ENCODE measurements at regions not wholly inside any gene's neighbourhood (a gene's known extent, or its start where the extent isn't known, plus 50 kb on each side); places are given as distances from the start of the nearest gene placed in this dataset.

- WGBS, 2 experiments (ENCODE audit: insufficient coverage in 1 of 2, insufficient read length in 1 of 2): 28% methylated on average over 1 of the region's 1 CpG; no CpG with 5 or more reads in 1 of the 2 experiments
- H3K4me3 Mint-ChIP-seq: no peak overlapping the region
- H3K4me3 ChIP-seq (ENCODE audit: low read length): peak overlapping the region; percentile 51
- no peaks in the 10 kb centered on the region for H3K27me3 ChIP-seq (ENCODE audit: control insufficient read depth, insufficient read depth, low read length, poor library complexity, severe bottlenecking)
- peaks cover 9% of the 10 kb centered on the region for H3K9me3 ChIP-seq (ENCODE audit: control insufficient read depth, low read length)
- H3K4me1 ChIP-seq (ENCODE audit: control insufficient read depth, insufficient read depth, low read length): peaks cover 17% of the 10 kb centered on the region
- TF ChIP-seq, protein P1, sequence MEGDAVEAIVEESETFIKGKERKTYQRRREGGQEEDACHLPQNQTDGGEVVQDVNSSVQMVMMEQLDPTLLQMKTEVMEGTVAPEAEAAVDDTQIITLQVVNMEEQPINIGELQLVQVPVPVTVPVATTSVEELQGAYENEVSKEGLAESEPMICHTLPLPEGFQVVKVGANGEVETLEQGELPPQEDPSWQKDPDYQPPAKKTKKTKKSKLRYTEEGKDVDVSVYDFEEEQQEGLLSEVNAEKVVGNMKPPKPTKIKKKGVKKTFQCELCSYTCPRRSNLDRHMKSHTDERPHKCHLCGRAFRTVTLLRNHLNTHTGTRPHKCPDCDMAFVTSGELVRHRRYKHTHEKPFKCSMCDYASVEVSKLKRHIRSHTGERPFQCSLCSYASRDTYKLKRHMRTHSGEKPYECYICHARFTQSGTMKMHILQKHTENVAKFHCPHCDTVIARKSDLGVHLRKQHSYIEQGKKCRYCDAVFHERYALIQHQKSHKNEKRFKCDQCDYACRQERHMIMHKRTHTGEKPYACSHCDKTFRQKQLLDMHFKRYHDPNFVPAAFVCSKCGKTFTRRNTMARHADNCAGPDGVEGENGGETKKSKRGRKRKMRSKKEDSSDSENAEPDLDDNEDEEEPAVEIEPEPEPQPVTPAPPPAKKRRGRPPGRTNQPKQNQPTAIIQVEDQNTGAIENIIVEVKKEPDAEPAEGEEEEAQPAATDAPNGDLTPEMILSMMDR (conservative IDR thresholded peaks at IDR 0.05): no peak
- peaks cover 7% of the 10 kb centered on the region for H3K4me1 Mint-ChIP-seq
- H3K27ac Mint-ChIP-seq: peak overlapping the region; percentile 78
- peaks cover 11% of the 10 kb centered on the region for H3K9me3 Mint-ChIP-seq
- H3K36me3 Mint-ChIP-seq (ENCODE audit: low read depth): no peaks in the 10 kb centered on the region
- no peak overlapping the region for H3K9ac ChIP-seq (ENCODE audit: extremely low read depth, low read length, poor library complexity, severe bottlenecking)
- no peaks in the 10 kb centered on the region for H3K36me3 ChIP-seq (ENCODE audit: control insufficient read depth, insufficient read depth, low read length)
- H3K27ac ChIP-seq (ENCODE audit: low read depth, low read length): no peak overlapping the region
- no peaks in the 10 kb centered on the region for H3K27me3 Mint-ChIP-seq (ENCODE audit: insufficient read depth)
- peak; percentile 49 for DNase-seq
Observed at GRCh38 chr9:29730163-29730562, 2156.9 kb upstream of the C9orf72 start.

- Histone ChIP-seq H3K36me3 (ENCODE audit: control insufficient read depth, insufficient read depth, low read length) (no peaks in the 10 kb centered on the region), H3K9ac (ENCODE audit: extremely low read depth, low read length, poor library complexity, severe bottlenecking) (no peak overlapping the region), H3K27ac (ENCODE audit: low read depth, low read length) (no peak overlapping the region), H3K4me1 (ENCODE audit: control insufficient read depth, insufficient read depth, low read length) (no peaks in the 10 kb centered on the region), H3K9me3 (ENCODE audit: control insufficient read depth, low read length) (no peaks in the 10 kb centered on the region), H3K27me3 (ENCODE audit: control insufficient read depth, insufficient read depth, low read length, poor library complexity, severe bottlenecking) (no peaks in the 10 kb centered on the region), H3K4me3 (ENCODE audit: low read length) (no peak overlapping the region)
- peaks cover 3% of the 10 kb centered on the region for H3K4me1 Mint-ChIP-seq
- H3K4me3 Mint-ChIP-seq: no peak overlapping the region
- WGBS, 2 experiments (ENCODE audit: insufficient coverage in 1 of 2, insufficient read length in 1 of 2): 86 to 94% methylated on average over 2 to 3 of the region's 3 CpGs
- no peaks in the 10 kb centered on the region for H3K36me3 Mint-ChIP-seq (ENCODE audit: low read depth)
- peaks cover 6% of the 10 kb centered on the region for H3K9me3 Mint-ChIP-seq
- no peak overlapping the region for H3K27ac Mint-ChIP-seq
- H3K27me3 Mint-ChIP-seq (ENCODE audit: insufficient read depth): no peaks in the 10 kb centered on the region
- TF ChIP-seq, protein P1 (conservative IDR thresholded peaks at IDR 0.05): no peak
- DNase-seq: no peak
Observed at GRCh38 chr9:29740518-29740917, 2167.2 kb upstream of the C9orf72 start.

DNA sequence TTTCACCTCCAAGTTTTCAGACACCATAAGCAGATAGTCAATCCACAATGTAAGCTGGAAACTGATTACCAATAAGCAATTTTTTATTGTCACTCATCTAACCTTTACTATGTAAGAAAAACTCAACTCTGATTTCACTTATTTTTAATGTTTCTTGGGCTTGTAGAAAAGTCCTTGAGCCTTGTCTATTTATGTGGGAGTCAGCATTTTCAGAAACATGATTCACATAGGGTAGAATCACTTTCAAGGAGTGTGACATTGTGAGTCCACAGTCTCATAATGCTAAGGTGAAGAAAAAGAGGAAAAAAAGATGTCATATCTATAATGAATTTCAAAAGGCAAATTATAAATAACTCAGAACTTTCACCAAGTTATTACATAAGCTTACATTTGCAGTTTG, 2167.9 kb upstream of the C9orf72 start:
- TF ChIP-seq, protein P1 (conservative IDR thresholded peaks at IDR 0.05): no peak
- Mint-ChIP-seq H3K4me1 (peaks cover 3% of the 10 kb centered on the region), H3K36me3 (ENCODE audit: low read depth) (no peaks in the 10 kb centered on the region), H3K27ac (no peak overlapping the region), H3K9me3 (peaks cover 6% of the 10 kb centered on the region), H3K27me3 (ENCODE audit: insufficient read depth) (no peaks in the 10 kb centered on the region), H3K4me3 (no peak overlapping the region)
- Histone ChIP-seq H3K9ac (ENCODE audit: extremely low read depth, low read length, poor library complexity, severe bottlenecking) (no peak overlapping the region), H3K4me3 (ENCODE audit: low read length) (no peak overlapping the region), H3K9me3 (ENCODE audit: control insufficient read depth, low read length) (no peaks in the 10 kb centered on the region), H3K27ac (ENCODE audit: low read depth, low read length) (no peak overlapping the region), H3K4me1 (ENCODE audit: control insufficient read depth, insufficient read depth, low read length) (no peaks in the 10 kb centered on the region), H3K27me3 (ENCODE audit: control insufficient read depth, insufficient read depth, low read length, poor library complexity, severe bottlenecking) (no peaks in the 10 kb centered on the region), H3K36me3 (ENCODE audit: control insufficient read depth, insufficient read depth, low read length) (no peaks in the 10 kb centered on the region)
- no peak for DNase-seq
